HL-60 (cell line): ENCODE measurements at regions not wholly inside any gene's neighbourhood (a gene's known extent, or its start where the extent isn't known, plus 50 kb on each side); places are given as distances from the start of the nearest gene placed in this dataset.

ENCODE experiments used
- GABPA ChIP-seq: IDR thresholded peaks from 2 replicates; pipeline ENCODE4 v1.6.1; 2012; ENCODE audit warnings: low read depth
- POLR2AphosphoS5 ChIP-seq: IDR thresholded peaks from 2 replicates; pipeline ENCODE4 v1.6.1; 2012; ENCODE audit warnings: low read depth
- TF ChIP-seq, protein P1 (sequence below): IDR thresholded peaks from one replicate; pipeline ENCODE4 v1.5.1; 2011; ENCODE audit warnings: low read length, control low read depth, inconsistent platforms; ENCODE audit not compliant: insufficient read depth

DNA sequence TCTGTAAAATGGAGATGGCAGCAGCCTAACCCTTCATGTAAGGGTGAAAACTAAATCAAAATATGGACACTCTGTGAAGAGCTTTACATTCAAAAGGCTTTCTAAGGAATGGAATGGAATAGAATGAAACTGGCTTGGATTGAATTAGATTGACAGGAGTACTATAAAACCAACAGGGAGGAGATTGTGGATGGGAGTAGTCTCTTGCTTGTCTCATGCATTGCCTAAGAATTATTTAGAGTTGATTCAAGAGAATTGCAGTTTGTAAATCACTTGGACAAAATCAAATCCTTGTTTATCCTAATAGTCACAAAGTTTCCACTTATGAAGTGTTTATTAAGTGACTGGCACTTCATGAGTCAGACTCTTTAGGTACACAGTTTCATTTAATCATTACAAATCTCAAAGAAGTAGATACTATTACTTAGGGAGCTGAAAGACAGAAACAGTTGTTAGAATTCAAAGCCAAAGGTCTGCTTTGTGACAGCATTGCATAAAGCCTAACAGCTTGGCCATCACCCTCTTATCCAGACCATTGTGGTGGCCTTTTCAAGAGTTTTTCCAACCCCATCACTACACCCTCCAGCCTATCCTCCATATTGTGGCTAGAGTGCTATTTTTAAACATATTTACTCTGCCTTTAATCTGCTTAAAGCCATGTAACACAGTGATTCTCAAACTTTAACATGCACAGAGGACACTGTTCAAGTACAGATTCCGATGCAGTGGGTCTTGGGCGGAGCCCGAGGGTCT lies 91.9 kb upstream of the GHITM start:
- TF ChIP-seq, protein P1, sequence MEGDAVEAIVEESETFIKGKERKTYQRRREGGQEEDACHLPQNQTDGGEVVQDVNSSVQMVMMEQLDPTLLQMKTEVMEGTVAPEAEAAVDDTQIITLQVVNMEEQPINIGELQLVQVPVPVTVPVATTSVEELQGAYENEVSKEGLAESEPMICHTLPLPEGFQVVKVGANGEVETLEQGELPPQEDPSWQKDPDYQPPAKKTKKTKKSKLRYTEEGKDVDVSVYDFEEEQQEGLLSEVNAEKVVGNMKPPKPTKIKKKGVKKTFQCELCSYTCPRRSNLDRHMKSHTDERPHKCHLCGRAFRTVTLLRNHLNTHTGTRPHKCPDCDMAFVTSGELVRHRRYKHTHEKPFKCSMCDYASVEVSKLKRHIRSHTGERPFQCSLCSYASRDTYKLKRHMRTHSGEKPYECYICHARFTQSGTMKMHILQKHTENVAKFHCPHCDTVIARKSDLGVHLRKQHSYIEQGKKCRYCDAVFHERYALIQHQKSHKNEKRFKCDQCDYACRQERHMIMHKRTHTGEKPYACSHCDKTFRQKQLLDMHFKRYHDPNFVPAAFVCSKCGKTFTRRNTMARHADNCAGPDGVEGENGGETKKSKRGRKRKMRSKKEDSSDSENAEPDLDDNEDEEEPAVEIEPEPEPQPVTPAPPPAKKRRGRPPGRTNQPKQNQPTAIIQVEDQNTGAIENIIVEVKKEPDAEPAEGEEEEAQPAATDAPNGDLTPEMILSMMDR: no peak
- TF ChIP-seq POLR2AphosphoS5: no peak
- TF ChIP-seq GABPA: no peak
